GM10248 (cell line): ENCODE measurements at regions not wholly inside any gene's neighbourhood (a gene's known extent, or its start where the extent isn't known, plus 50 kb on each side); places are given as distances from the start of the nearest gene placed in this dataset.

ENCODE experiments used
- CTCF ChIA-PET: fragments of 300-600 bp; sonication (Branson Sonifier 250); formaldehyde crosslinking; extraction: SDS; loops from one replicate; lab custom pipeline; 2021; ENCODE audit warnings: antibody characterized with exemption; lab: Yijun Ruan, JAX
- POLR2A ChIA-PET: fragments of 350-650 bp; sonication (Branson Sonifier 250); formaldehyde crosslinking; extraction: SDS; loops from one replicate; lab custom pipeline; 2020; ENCODE audit warnings: antibody characterized with exemption; lab: Yijun Ruan, JAX
- DNase-seq: peaks from one replicate; pipeline ENCODE4 v3.0.0; 2012; ENCODE audit errors: extremely low spot score
- CTCF ChIP-seq: IDR thresholded peaks from 2 replicates; pipeline ENCODE4 v1.5.1; 2012; ENCODE audit warnings: mild to moderate bottlenecking, low read depth; ENCODE audit errors: extremely low read depth, missing control alignments, control extremely low read depth

- POLR2A ChIA-PET, result no interaction called here
- no peak for TF ChIP-seq CTCF
- no peak for DNase-seq
- CTCF ChIA-PET, result interaction anchor here (1.8 kb wide), 1 partner anchor 10 kb away, joined by 5 read pairs; no protein-coding TSS in a partner anchor
Measured at GRCh38 chr5:142530904-142531303, 155.0 kb downstream of the FGF1 start.

GRCh38 chr5:142529626-142530278 lies 156.1 kb downstream of the FGF1 start:
- TF ChIP-seq CTCF, result no peak
- DNase-seq, result no peak
- POLR2A ChIA-PET, result interaction anchor here (0.7 kb wide), 1 partner anchor 18 kb away, joined by 4 read pairs; no protein-coding TSS in a partner anchor
- CTCF ChIA-PET, result interaction anchor here (1.8 kb wide), 1 partner anchor 11 kb away, joined by 5 read pairs; no protein-coding TSS in a partner anchor

DNA sequence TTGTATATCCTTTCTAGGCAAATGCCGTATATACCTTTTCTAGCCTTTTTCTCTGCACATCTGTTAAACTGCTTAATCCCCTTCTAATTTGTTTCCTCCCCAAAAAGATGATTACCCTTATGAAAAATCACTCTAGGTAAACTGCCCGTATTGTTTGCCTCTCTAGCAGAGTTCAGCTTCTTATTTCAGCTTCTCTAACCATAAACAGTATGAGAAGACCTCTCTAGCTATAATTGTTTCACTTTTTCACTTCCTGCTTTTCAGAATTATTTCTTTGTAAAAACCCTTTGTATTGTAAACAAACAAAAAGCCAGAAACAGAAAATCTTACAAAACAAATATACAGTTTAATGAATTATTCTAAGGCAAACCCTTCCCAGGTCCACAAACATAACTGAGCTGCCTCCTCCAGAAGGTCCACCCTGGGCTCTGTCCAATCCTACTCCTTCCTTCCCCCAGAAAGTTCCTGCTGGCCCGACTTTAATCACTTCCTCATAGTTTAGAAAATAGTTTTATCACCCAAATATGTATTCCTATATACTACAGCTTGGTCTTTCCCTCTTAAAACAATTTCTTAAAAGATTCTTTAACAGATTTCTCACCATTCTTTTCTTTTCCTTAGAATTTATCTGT lies 158.1 kb downstream of the FGF1 start:
- POLR2A ChIA-PET, result no interaction called here
- DNase-seq, result no peak

GRCh38 chr5:142527234-142527633 lies 158.7 kb downstream of the FGF1 start:
- TF ChIP-seq CTCF, result no peak
- no peak for DNase-seq
- POLR2A ChIA-PET, result no interaction called here
- CTCF ChIA-PET, result interaction anchor here (2.5 kb wide), 1 partner anchor 15 kb away, joined by 7 read pairs; no protein-coding TSS in a partner anchor

More for the DNA sequence above, 158.1 kb downstream of the FGF1 start:
- no peak for TF ChIP-seq CTCF
- CTCF ChIA-PET, result interaction anchor here (2.5 kb wide), 1 partner anchor 16 kb away, joined by 7 read pairs; no protein-coding TSS in a partner anchor

DNA sequence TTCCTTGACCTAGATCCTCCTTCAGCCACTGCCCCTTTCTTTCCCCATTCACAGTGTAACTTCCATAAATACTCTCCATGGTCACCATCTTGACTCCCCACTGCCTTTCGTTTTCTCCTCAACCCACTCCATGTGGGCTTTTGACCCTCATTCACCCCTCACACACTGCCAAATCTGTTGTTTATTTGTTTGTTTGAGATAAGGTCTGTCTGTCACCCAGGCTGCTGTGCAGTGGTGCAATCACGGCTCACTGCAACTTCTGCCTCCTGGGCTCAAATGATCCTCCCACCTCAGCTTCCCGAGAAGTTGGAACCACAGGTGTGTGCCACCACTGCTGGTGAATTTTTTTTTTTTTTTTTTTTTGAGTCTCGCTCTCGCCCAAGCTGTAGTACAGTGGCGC lies 162.9 kb downstream of the FGF1 start:
- ChIA-PET CTCF (no interaction called here), POLR2A (no interaction called here)

GRCh38 chr5:142521706-142522105 lies 164.2 kb downstream of the FGF1 start:
- POLR2A ChIA-PET, result no interaction called here
- CTCF ChIA-PET, result no interaction called here
- no peak for DNase-seq
- no peak for TF ChIP-seq CTCF

More for the DNA sequence above, 162.9 kb downstream of the FGF1 start:
- DNase-seq, result no peak
- TF ChIP-seq CTCF, result no peak
